SK-N-SH (cell line): ENCODE measurements at regions not wholly inside any gene's neighbourhood (a gene's known extent, or its start where the extent isn't known, plus 50 kb on each side); places are given as distances from the start of the nearest gene placed in this dataset.

ENCODE experiments used
- CTCF ChIA-PET: fragments of 300-600, 350-600 bp; formaldehyde crosslinking; extraction: SDS; loops from one replicate; lab custom pipeline; 2021; lab: Yijun Ruan, JAX
- POLR2A ChIA-PET: fragments of 350-600 bp; sonication (Branson Sonifier 250); formaldehyde crosslinking; extraction: SDS; loops from one replicate; lab custom pipeline; 2020; ENCODE audit warnings: antibody characterized with exemption, inconsistent platforms; lab: Yijun Ruan, JAX
- DNase-seq: peaks from one replicate; pipeline ENCODE4 v3.0.0; 2012
- H2AFZ ChIP-seq: fragments of 200-600 bp; sonication (generic); 2 replicates; pipeline ENCODE4 v1.8.1; 2016; ENCODE audit warnings: antibody characterized with exemption, mild to moderate bottlenecking, low read depth
- H3F3A ChIP-seq: fragments of 200-600 bp; sonication (generic); replicated peaks from 2 replicates; pipeline ENCODE3; 2016; ENCODE audit warnings: antibody characterized with exemption, mild to moderate bottlenecking; ENCODE audit not compliant: insufficient read depth
- H3K27ac ChIP-seq, 2 experiments: fragments of 200-500 bp in 1 of 2; fragments of 200-600 bp in 1 of 2; sonication (Bioruptor generic) in 1 of 2; sonication (generic), shearing (Covaris generic) in 1 of 2; 2 replicates each; pipeline versions ENCODE4 v1.5.1 to v1.6.1; 2014 to 2016; ENCODE audit warnings: low read depth in 2 of 2, inconsistent platforms in 1 of 2, low read length in 1 of 2, mild to moderate bottlenecking in 1 of 2, mixed read lengths in 1 of 2
- H3K27me3 ChIP-seq: fragments of 200-600 bp; sonication (generic), shearing (Covaris generic); 2 replicates; pipeline ENCODE4 v1.6.1; 2016; ENCODE audit warnings: mixed run types; ENCODE audit not compliant: insufficient read depth
- H3K36me3 ChIP-seq, 2 experiments: fragments of 200-500 bp in 1 of 2; fragments of 200-600 bp in 1 of 2; sonication (Bioruptor generic) in 1 of 2; sonication (generic) in 1 of 2; replicated peaks in 1 of 2; 2 replicates each; pipeline versions ENCODE3 to v1.5.1; 2014 to 2016; ENCODE audit warnings: low read length in 1 of 2, mild to moderate bottlenecking in 1 of 2; ENCODE audit not compliant: insufficient read depth in 2 of 2, control insufficient read depth in 1 of 2
- H3K4me1 ChIP-seq, 2 experiments: fragments of 200-500 bp in 1 of 2; fragments of 200-600 bp in 1 of 2; sonication (Bioruptor generic) in 1 of 2; sonication (generic), shearing (Covaris generic) in 1 of 2; 2 replicates each; pipeline versions ENCODE4 v1.5.1 to v1.6.1; 2014 to 2016; ENCODE audit warnings: low read depth in 1 of 2, low read length in 1 of 2, mixed run types in 1 of 2; ENCODE audit not compliant: insufficient read depth in 2 of 2, control insufficient read depth in 1 of 2
- H3K4me2 ChIP-seq: fragments of 200-600 bp; sonication (generic), shearing (Covaris generic); 2 replicates; pipeline ENCODE4 v1.6.1; 2017; ENCODE audit warnings: mixed run types
- H3K4me3 ChIP-seq, 2 experiments: fragments of 200-500 bp in 1 of 2; fragments of 200-600 bp in 1 of 2; sonication (Bioruptor generic) in 1 of 2; sonication (generic), shearing (Covaris generic) in 1 of 2; 2 replicates each; pipeline versions ENCODE4 v1.5.1 to v1.8.1; 2014 to 2016; ENCODE audit warnings: low read depth in 2 of 2, inconsistent platforms in 1 of 2, low read length in 1 of 2, mild to moderate bottlenecking in 1 of 2, mixed read lengths in 1 of 2, moderate library complexity in 1 of 2
- H3K79me2 ChIP-seq: fragments of 200-600 bp; sonication (generic); 2 replicates; pipeline ENCODE4 v1.8.1; 2017; ENCODE audit warnings: mild to moderate bottlenecking; ENCODE audit not compliant: insufficient read depth
- H3K9ac ChIP-seq: fragments of 200-600 bp; sonication (generic); 2 replicates; pipeline ENCODE4 v1.6.1; 2017; ENCODE audit warnings: mixed run types
- H3K9me2 ChIP-seq: fragments of 200-600 bp; sonication (generic); 2 replicates; pipeline ENCODE4 v1.6.1; 2017; ENCODE audit warnings: mixed run types
- H3K9me3 ChIP-seq: fragments of 200-600 bp; sonication (generic); 2 replicates; pipeline ENCODE4 v1.6.1; 2017; ENCODE audit warnings: mixed run types, mild to moderate bottlenecking, moderate library complexity
- H4K20me1 ChIP-seq: fragments of 200-600 bp; sonication (generic); 2 replicates; pipeline ENCODE4 v1.6.1; 2017; ENCODE audit warnings: mild to moderate bottlenecking, mixed run types; ENCODE audit not compliant: insufficient read depth
- CHD2 ChIP-seq: fragments of 150-350 bp; IDR thresholded peaks from 2 replicates; pipeline ENCODE4 v1.6.1; 2018; ENCODE audit warnings: low read length; ENCODE audit not compliant: partially characterized antibody
- ELF1 ChIP-seq: IDR thresholded peaks from 2 replicates; pipeline ENCODE4 v1.4.0; 2012
- EP300 ChIP-seq, 2 experiments: IDR thresholded peaks; 2 replicates each; pipeline versions ENCODE4 v1.4.0 to v1.6.1; 2012; ENCODE audit warnings: borderline replicate concordance in 1 of 2, low read depth in 1 of 2, low read length in 1 of 2
- EZH2phosphoT487 ChIP-seq: fragments of 200-600 bp; sonication (generic); IDR thresholded peaks from 2 replicates; pipeline ENCODE4 v1.6.1; 2017; ENCODE audit warnings: low read depth, mixed run types, mild to moderate bottlenecking, antibody characterized with exemption, moderate library complexity, borderline replicate concordance
- FOSL2 ChIP-seq: IDR thresholded peaks from 2 replicates; pipeline ENCODE4 v1.4.0; 2012; ENCODE audit warnings: low read depth, mild to moderate bottlenecking, moderate library complexity, borderline replicate concordance
- FOXJ3 ChIP-seq: sonication (generic); formaldehyde crosslinking; IDR thresholded peaks from 2 replicates; pipeline ENCODE4 v1.5.1; 2020; ENCODE audit warnings: mild to moderate bottlenecking, missing genetic modification reagents
- FOXM1 ChIP-seq: IDR thresholded peaks from 2 replicates; pipeline ENCODE4 v1.4.0; 2012; ENCODE audit warnings: low read depth, mild to moderate bottlenecking
- GABPA ChIP-seq: IDR thresholded peaks from 2 replicates; pipeline ENCODE4 v1.4.0; 2012; ENCODE audit warnings: low read depth, mild to moderate bottlenecking
- GATA2 ChIP-seq: sonication (generic); formaldehyde crosslinking; IDR thresholded peaks from 2 replicates; pipeline ENCODE4 v1.5.0; 2020; ENCODE audit warnings: mild to moderate bottlenecking, missing genetic modification reagents
- IRF3 ChIP-seq: fragments of 150-350 bp; IDR thresholded peaks from 2 replicates; pipeline ENCODE4 v1.6.1; 2016; ENCODE audit warnings: mild to moderate bottlenecking, low read depth, low read length
- JUND ChIP-seq: IDR thresholded peaks from 2 replicates; pipeline ENCODE4 v1.4.0; 2012
- MAX ChIP-seq: IDR thresholded peaks from 2 replicates; pipeline ENCODE4 v1.4.0; 2012; ENCODE audit warnings: low read depth
- MEF2A ChIP-seq: IDR thresholded peaks from 2 replicates; pipeline ENCODE4 v1.4.0; 2012; ENCODE audit warnings: low read depth, borderline replicate concordance
- MXI1 ChIP-seq: IDR thresholded peaks from 2 replicates; pipeline ENCODE4 v1.6.1; 2012; ENCODE audit warnings: mild to moderate bottlenecking, low read depth, low read length, improper control_type of control experiment
- NFIC ChIP-seq: IDR thresholded peaks from 2 replicates; pipeline ENCODE4 v1.4.0; 2012; ENCODE audit warnings: borderline replicate concordance
- NRF1 ChIP-seq: IDR thresholded peaks from 2 replicates; pipeline ENCODE4 v1.6.1; 2012; ENCODE audit warnings: low read depth, mild to moderate bottlenecking, low read length
- PBX3 ChIP-seq: IDR thresholded peaks from 2 replicates; pipeline ENCODE4; 2012
- POLR2AphosphoS5 ChIP-seq: IDR thresholded peaks from 2 replicates; pipeline ENCODE4 v1.6.1; 2012; ENCODE audit warnings: low read depth, low read length
- RAD21 ChIP-seq: IDR thresholded peaks from 2 replicates; pipeline ENCODE4 v1.6.1; 2012; ENCODE audit warnings: mild to moderate bottlenecking, low read length
- RCOR1 ChIP-seq: fragments of 150-350 bp; IDR thresholded peaks from 2 replicates; pipeline ENCODE4 v1.6.1; 2017; ENCODE audit warnings: antibody characterized with exemption, low read length
- RFX5 ChIP-seq: IDR thresholded peaks from 2 replicates; pipeline ENCODE4 v1.6.1; 2012; ENCODE audit warnings: mild to moderate bottlenecking, improper control_type of control experiment, low read length
- RXRA ChIP-seq: IDR thresholded peaks from 2 replicates; pipeline ENCODE4 v1.4.0; 2012; ENCODE audit warnings: low read depth, mild to moderate bottlenecking, borderline replicate concordance
- SIN3A ChIP-seq: IDR thresholded peaks from 2 replicates; pipeline ENCODE4 v1.6.1; 2012; ENCODE audit warnings: low read depth, mild to moderate bottlenecking, low read length, moderate library complexity, borderline replicate concordance
- TAF1 ChIP-seq: IDR thresholded peaks from 2 replicates; pipeline ENCODE4 v1.6.1; 2012; ENCODE audit warnings: low read depth, mild to moderate bottlenecking, low read length, moderate library complexity, borderline replicate concordance
- TCF12 ChIP-seq: IDR thresholded peaks from 2 replicates; pipeline ENCODE4 v1.4.0; 2012
- USF1 ChIP-seq: IDR thresholded peaks from 2 replicates; pipeline ENCODE4 v1.4.0; 2012; ENCODE audit warnings: low read depth, borderline replicate concordance
- USF2 ChIP-seq: fragments of 150-350 bp; IDR thresholded peaks from 2 replicates; pipeline ENCODE4 v1.6.1; 2017; ENCODE audit warnings: antibody characterized with exemption, low read length, low read depth, borderline replicate concordance
- YY1 ChIP-seq: IDR thresholded peaks from 2 replicates; pipeline ENCODE4 v1.4.0; 2012; ENCODE audit warnings: low read depth, mild to moderate bottlenecking
- WGBS: methylation state at CpG from one replicate; pipeline ENCODE4 v1.1.6; 2017; ENCODE audit warnings: low lambda C conversion rate; 5-methylcytosine and 5-hydroxymethylcytosine counted together

GRCh38 chr2:203592470-203592869 lies 57.4 kb upstream of the RAPH1 start:
- no peaks in the 10 kb centered on the region for H4K20me1 ChIP-seq
- H2AFZ ChIP-seq, result no peak overlapping the region
- H3K9me2 ChIP-seq, result no peaks in the 10 kb centered on the region
- H3K36me3 ChIP-seq, result no peaks in the 10 kb centered on the region
- H3F3A ChIP-seq, result peaks cover 11% of the 10 kb centered on the region
- TF ChIP-seq RXRA (no peak), RCOR1 (no peak), JUND (no peak), CHD2 (no peak), ELF1 (no peak), IRF3 (no peak), TAF1 (no peak), TCF12 (no peak), RAD21 (no peak), RFX5 (no peak), MXI1 (no peak)
- no peaks in the 10 kb centered on the region for H3K79me2 ChIP-seq
- 86% methylated on average over 2 of the region's 2 CpGs for WGBS
- no peak overlapping the region for H3K27ac ChIP-seq
- H3K4me2 ChIP-seq, result no peak overlapping the region
- H3K4me3 ChIP-seq, result no peak overlapping the region
- CTCF ChIA-PET, result no interaction called here
- H3K4me1 ChIP-seq, result peaks cover 0 to 12% of the 10 kb centered on the region in 2 experiments
- H3K27me3 ChIP-seq, result no peaks in the 10 kb centered on the region
- no peak for DNase-seq
- no peak overlapping the region for H3K9ac ChIP-seq
- POLR2A ChIA-PET, result no interaction called here
- H3K9me3 ChIP-seq, result no peaks in the 10 kb centered on the region

GRCh38 chr2:203594541-203594940 lies 59.4 kb upstream of the RAPH1 start:
- peak overlapping the region; percentile 51 for H3K4me2 ChIP-seq
- H3K27me3 ChIP-seq, result no peaks in the 10 kb centered on the region
- H4K20me1 ChIP-seq, result no peaks in the 10 kb centered on the region
- DNase-seq, result no peak
- no peak overlapping the region; the same call in 1 of the 2 replicates for H3K9ac ChIP-seq
- H3K4me3 ChIP-seq, result no peak overlapping the region
- H3K4me1 ChIP-seq, result peaks cover 0 to 12% of the 10 kb centered on the region in 2 experiments
- CTCF ChIA-PET, result no interaction called here
- no peaks in the 10 kb centered on the region for H3K9me3 ChIP-seq
- POLR2A ChIA-PET, result no interaction called here
- H2AFZ ChIP-seq, result peak overlapping the region; percentile 50; the same call in 1 of the 2 replicates
- H3K79me2 ChIP-seq, result no peaks in the 10 kb centered on the region
- no peaks in the 10 kb centered on the region for H3K36me3 ChIP-seq
- no peaks in the 10 kb centered on the region for H3K9me2 ChIP-seq
- H3K27ac ChIP-seq, result peak overlapping the region; percentile 53 to 60; a peak in 3 of 4 replicates
- peaks cover 11% of the 10 kb centered on the region for H3F3A ChIP-seq
- TF ChIP-seq EP300 (IDR thresholded peaks at IDR 0.05; ENCODE audit: borderline replicate concordance in 1 of 2, low read depth in 1 of 2, low read length in 1 of 2), result peak in 1 of 2 experiments; percentile 58; a peak in 1 of 4 replicates
- no peak for TF ChIP-seq SIN3A
- no peak for TF ChIP-seq USF2
- TF ChIP-seq TCF12, result peak; percentile 54
- no peak for TF ChIP-seq CHD2
- peak; percentile 40; the same call in 1 of the 2 replicates for TF ChIP-seq MEF2A
- no peak for TF ChIP-seq RXRA
- TF ChIP-seq TAF1, result no peak
- TF ChIP-seq RFX5, result no peak
- no peak for TF ChIP-seq GABPA
- TF ChIP-seq YY1, result no peak
- TF ChIP-seq RCOR1, result no peak
- no peak for TF ChIP-seq NRF1
- no peak for TF ChIP-seq POLR2AphosphoS5
- TF ChIP-seq MAX, result no peak
- TF ChIP-seq FOXJ3 (CRISPR knock-in tag), result no peak
- no peak for TF ChIP-seq FOSL2
- no peak for TF ChIP-seq GATA2 (CRISPR knock-in tag)
- TF ChIP-seq EZH2phosphoT487, result no peak
- TF ChIP-seq USF1, result no peak
- no peak; the same call in 1 of the 2 replicates for TF ChIP-seq NFIC
- peak; percentile 36; the same call in 1 of the 2 replicates for TF ChIP-seq PBX3
- TF ChIP-seq FOXM1, result no peak
